ENCODE measurements at regions not wholly inside any gene's neighbourhood (a gene's known extent, or its start where the extent isn't known, plus 50 kb on each side); places are given as distances from the start of the nearest gene placed in this dataset.

GRCh38 chr5:19044931-19045695, 942.9 kb downstream of the CDH18 start:
- H3K79me2 ChIP-seq (ENCODE audit: insufficient read depth, low read length) = no peaks in the 10 kb centered on the region
- H3K27ac ChIP-seq (ENCODE audit: extremely low read length, insufficient read depth, low read length) = no peak overlapping the region
- no TSS peak for BruUV-seq (replicated peaks)
- no peak overlapping the region for H3K4me2 ChIP-seq (ENCODE audit: low read depth, low read length)
- H3K27me3 ChIP-seq (ENCODE audit: control insufficient read depth in 1 of 2, insufficient read depth in 2 of 2, low read length in 2 of 2) = no peaks in the 10 kb centered on the region
- no peaks in the 10 kb centered on the region for H3K4me1 ChIP-seq (ENCODE audit: insufficient read depth, low read length)
- H3K9me3 ChIP-seq (ENCODE audit: low read length) = peaks cover 54% of the 10 kb centered on the region
- H3K36me3 ChIP-seq (replicated peaks in 1 of 2; ENCODE audit: control insufficient read depth in 1 of 2, insufficient read depth in 2 of 2, low read length in 2 of 2) = no peaks in the 10 kb centered on the region
- intact Hi-C loops (cut with micrococcal nuclease; ENCODE audit: unreplicated experiment) (no loop called here), in situ Hi-C loops (cut with HindIII; ENCODE audit: extremely low pct_ligation_motif_present, low pct_unique_long_range_greater_than_20kb) (no loop called here)
- no peak for DNase-seq (ENCODE audit: low spot score)
- WGBS (ENCODE audit: low lambda C conversion rate) = 0% methylated on average over 5 of the region's 7 CpGs
- H3K9ac ChIP-seq (ENCODE audit: insufficient read depth, low read depth, low read length) = no peak overlapping the region
- H3K4me3 ChIP-seq (replicated peaks in 1 of 3; ENCODE audit: insufficient read depth in 1 of 3, low read depth in 2 of 3, low read length in 3 of 3) = no peak overlapping the region
- FAIRE-seq = no peak
- ChIA-PET CTCF (ENCODE audit: low intra/inter-chr PET ratio, low total read pairs) (no interaction called here), POLR2A (no interaction called here)
- H2AFZ ChIP-seq (ENCODE audit: low read length) = no peak overlapping the region
- ATAC-seq = no peak
- TF ChIP-seq, protein P1, sequence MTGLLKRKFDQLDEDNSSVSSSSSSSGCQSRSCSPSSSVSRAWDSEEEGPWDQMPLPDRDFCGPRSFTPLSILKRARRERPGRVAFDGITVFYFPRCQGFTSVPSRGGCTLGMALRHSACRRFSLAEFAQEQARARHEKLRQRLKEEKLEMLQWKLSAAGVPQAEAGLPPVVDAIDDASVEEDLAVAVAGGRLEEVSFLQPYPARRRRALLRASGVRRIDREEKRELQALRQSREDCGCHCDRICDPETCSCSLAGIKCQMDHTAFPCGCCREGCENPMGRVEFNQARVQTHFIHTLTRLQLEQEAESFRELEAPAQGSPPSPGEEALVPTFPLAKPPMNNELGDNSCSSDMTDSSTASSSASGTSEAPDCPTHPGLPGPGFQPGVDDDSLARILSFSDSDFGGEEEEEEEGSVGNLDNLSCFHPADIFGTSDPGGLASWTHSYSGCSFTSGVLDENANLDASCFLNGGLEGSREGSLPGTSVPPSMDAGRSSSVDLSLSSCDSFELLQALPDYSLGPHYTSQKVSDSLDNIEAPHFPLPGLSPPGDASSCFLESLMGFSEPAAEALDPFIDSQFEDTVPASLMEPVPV (CRISPR knock-in tag; IDR thresholded peaks at IDR 0.05) = no peak
- TF ChIP-seq CCDC6 (CRISPR knock-in tag; IDR thresholded peaks at IDR 0.05) = no peak
- no peaks in the 10 kb centered on the region for H4K20me1 ChIP-seq (ENCODE audit: insufficient read depth, low read length)

DNA sequence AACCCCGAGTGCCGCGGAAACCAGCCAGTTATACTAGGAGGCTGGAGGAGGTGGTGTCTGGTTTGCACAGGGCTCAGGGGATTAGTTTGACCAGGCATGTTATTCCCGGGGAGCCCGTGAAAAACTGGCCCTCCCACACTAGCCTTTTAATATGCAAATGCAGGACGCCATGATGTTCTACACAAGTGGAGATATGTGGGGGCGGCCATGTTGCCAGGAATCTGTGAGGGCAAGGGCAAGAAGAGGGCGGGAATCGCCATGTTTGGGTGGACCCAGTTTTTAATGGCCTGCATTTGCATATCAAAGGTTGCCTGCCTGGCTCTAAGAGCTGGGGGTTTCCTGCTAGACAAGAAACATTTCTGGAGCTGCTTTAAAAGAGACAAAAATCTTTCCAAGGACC, 940.7 kb downstream of the CDH18 start:
- intact Hi-C loops (cut with micrococcal nuclease; ENCODE audit: unreplicated experiment) (no loop called here), in situ Hi-C loops (cut with HindIII; ENCODE audit: extremely low pct_ligation_motif_present, low pct_unique_long_range_greater_than_20kb) (no loop called here)
- no peak for DNase-seq (ENCODE audit: low spot score)
- peaks cover 46% of the 10 kb centered on the region for H3K9me3 ChIP-seq (ENCODE audit: low read length)
- H3K27me3 ChIP-seq (ENCODE audit: control insufficient read depth in 1 of 2, insufficient read depth in 2 of 2, low read length in 2 of 2) = no peaks in the 10 kb centered on the region
- no peak overlapping the region for H3K4me2 ChIP-seq (ENCODE audit: low read depth, low read length)
- no peaks in the 10 kb centered on the region for H3K36me3 ChIP-seq (replicated peaks in 1 of 2; ENCODE audit: control insufficient read depth in 1 of 2, insufficient read depth in 2 of 2, low read length in 2 of 2)
- BruUV-seq (replicated peaks) = no TSS peak
- no peak for FAIRE-seq
- H2AFZ ChIP-seq (ENCODE audit: low read length) = no peak overlapping the region
- ChIA-PET CTCF (ENCODE audit: low intra/inter-chr PET ratio, low total read pairs) (no interaction called here), POLR2A (no interaction called here)
- H3K9ac ChIP-seq (ENCODE audit: insufficient read depth, low read depth, low read length) = no peak overlapping the region
- no peak overlapping the region for H3K27ac ChIP-seq (ENCODE audit: extremely low read length, insufficient read depth, low read length)
- H3K4me1 ChIP-seq (ENCODE audit: insufficient read depth, low read length) = no peaks in the 10 kb centered on the region
- no peaks in the 10 kb centered on the region for H3K79me2 ChIP-seq (ENCODE audit: insufficient read depth, low read length)
- H4K20me1 ChIP-seq (ENCODE audit: insufficient read depth, low read length) = no peaks in the 10 kb centered on the region
- no peak for ATAC-seq
- 38% methylated on average over 8 of the region's 9 CpGs for WGBS (ENCODE audit: low lambda C conversion rate)
- H3K4me3 ChIP-seq (replicated peaks in 1 of 3; ENCODE audit: insufficient read depth in 1 of 3, low read depth in 2 of 3, low read length in 3 of 3) = no peak overlapping the region
- TF ChIP-seq ZNF878 (CRISPR knock-in tag; IDR thresholded peaks at IDR 0.05) = no peak
- no peak for TF ChIP-seq ZNF224 (CRISPR knock-in tag; IDR thresholded peaks at IDR 0.05)
- no peak for TF ChIP-seq SALL1 (CRISPR knock-in tag; IDR thresholded peaks at IDR 0.05)
- no peak for TF ChIP-seq ZNF597 (CRISPR knock-in tag; IDR thresholded peaks at IDR 0.05)
- no peak for TF ChIP-seq JUND (CRISPR knock-in tag; IDR thresholded peaks at IDR 0.05)
- no peak for TF ChIP-seq NCOA1 (CRISPR knock-in tag; IDR thresholded peaks at IDR 0.05)
- no peak for TF ChIP-seq MXD3 (CRISPR knock-in tag; IDR thresholded peaks at IDR 0.05)
- no peak for TF ChIP-seq ZNF563 (CRISPR knock-in tag; IDR thresholded peaks at IDR 0.05)
- TF ChIP-seq PHF8 (CRISPR knock-in tag; IDR thresholded peaks at IDR 0.05) = no peak
- no peak for TF ChIP-seq SP5 (CRISPR knock-in tag; IDR thresholded peaks at IDR 0.05; ENCODE audit: borderline replicate concordance, low read depth)
- TF ChIP-seq, protein P2, sequence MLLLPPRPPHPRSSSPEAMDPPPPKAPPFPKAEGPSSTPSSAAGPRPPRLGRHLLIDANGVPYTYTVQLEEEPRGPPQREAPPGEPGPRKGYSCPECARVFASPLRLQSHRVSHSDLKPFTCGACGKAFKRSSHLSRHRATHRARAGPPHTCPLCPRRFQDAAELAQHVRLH (CRISPR knock-in tag; IDR thresholded peaks at IDR 0.05; ENCODE audit: borderline replicate concordance, low read depth) = no peak
- TF ChIP-seq ZNF552 (CRISPR knock-in tag; IDR thresholded peaks at IDR 0.05; ENCODE audit: borderline replicate concordance) = no peak
- no peak for TF ChIP-seq ZNF816 (CRISPR knock-in tag; IDR thresholded peaks at IDR 0.05; ENCODE audit: borderline replicate concordance)

All from HepG2 (cell line).